GM21825 (cell line): ENCODE measurements at regions not wholly inside any gene's neighbourhood (a gene's known extent, or its start where the extent isn't known, plus 50 kb on each side); places are given as distances from the start of the nearest gene placed in this dataset.
"Not testable (repeated sequence)": the region's sequence is repeated elsewhere in the genome, so short reads cannot be mapped to it uniquely, and the experiment has no call there.

Experiments
- ATAC-seq: cut with Tn5 transposase; IDR thresholded peaks from one replicate; pipeline ENCODE4 v1.9.1; 2021; ENCODE audit warnings: mild to moderate bottlenecking, moderate library complexity; ENCODE audit not compliant: unreplicated experiment

DNA sequence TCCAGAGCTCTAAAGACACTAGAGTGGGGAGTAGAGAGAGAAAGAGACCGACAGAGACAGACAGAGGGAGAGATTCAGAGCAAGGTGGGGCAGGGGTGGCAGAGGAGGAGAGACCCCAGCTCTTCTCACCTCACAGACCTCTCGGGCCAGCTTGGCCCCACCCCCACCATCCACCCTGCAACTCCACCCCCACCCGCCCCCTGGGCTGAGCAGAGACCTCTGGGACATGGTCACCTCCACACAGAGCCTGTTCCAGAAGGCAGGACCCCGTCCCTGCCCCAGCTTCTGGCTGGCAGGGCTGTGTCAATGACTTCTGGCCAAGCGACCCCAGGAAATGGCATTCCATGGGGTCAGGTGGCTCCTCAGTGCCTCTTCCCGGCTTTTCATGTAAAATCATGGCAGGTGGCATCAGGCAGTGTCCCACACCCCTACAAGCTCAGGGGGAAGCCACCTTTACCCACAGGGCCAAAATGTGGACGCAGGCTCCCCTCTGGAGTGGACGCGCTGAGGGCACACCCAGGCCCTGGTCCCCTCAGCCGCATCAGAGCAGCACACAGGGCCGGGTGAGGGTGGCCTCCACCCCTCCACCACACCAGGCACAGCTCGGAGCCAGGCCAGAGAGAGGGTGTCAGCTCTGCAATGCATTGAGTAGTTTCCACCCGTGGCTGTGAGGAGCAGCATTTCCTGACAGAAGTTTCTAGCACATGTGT lies 131.2 kb upstream of the LPCAT1 start:
- ATAC-seq, result no peak

DNA sequence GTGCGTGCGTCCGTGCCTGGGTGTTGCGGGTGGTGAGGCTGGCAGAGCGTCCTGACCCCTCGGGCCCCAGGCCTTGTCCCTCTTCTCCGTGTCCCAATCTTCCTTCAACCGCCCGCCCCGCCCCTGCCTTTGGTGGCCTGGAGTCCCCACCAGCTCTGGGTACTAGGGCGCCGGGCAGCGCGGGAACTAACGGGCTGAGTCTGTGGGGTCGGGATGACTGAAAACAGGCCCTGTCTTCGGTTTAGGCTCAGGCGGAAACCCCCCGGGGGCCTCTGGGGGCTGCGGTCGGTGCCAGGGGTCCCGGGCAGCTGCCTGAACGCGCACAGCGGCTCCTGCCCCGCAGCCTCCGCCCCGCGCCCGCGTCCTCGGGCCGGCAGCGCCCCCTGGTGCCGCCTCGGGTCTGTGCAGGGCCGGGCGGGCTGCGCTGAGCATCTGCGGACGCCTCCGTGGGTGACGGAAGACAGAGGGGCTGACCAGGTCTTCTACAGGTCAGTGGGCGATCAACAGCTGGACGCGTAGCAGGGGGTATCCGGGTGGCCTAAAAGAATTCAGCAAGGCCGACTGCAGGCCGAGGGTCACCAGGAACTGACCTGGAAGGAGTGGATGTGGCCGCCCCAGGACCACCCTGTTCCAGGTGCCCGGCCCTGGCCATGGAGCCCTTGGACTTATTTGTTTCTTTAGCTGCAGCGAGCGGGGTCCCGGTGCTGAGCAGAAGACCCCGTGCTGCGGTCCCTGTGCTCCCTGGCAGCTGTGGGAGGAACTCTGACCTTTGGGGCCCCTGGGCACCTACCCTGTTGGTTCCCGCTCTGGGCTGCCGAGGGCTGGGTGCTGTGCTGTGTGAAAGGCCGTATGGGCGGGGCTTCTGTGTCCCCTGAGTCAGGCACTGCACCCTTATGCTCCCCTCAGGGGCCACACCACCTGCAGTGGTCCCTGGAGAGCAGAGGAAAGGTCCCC lies 130.2 kb upstream of the LPCAT1 start:
- ATAC-seq, result peak; percentile 80

DNA sequence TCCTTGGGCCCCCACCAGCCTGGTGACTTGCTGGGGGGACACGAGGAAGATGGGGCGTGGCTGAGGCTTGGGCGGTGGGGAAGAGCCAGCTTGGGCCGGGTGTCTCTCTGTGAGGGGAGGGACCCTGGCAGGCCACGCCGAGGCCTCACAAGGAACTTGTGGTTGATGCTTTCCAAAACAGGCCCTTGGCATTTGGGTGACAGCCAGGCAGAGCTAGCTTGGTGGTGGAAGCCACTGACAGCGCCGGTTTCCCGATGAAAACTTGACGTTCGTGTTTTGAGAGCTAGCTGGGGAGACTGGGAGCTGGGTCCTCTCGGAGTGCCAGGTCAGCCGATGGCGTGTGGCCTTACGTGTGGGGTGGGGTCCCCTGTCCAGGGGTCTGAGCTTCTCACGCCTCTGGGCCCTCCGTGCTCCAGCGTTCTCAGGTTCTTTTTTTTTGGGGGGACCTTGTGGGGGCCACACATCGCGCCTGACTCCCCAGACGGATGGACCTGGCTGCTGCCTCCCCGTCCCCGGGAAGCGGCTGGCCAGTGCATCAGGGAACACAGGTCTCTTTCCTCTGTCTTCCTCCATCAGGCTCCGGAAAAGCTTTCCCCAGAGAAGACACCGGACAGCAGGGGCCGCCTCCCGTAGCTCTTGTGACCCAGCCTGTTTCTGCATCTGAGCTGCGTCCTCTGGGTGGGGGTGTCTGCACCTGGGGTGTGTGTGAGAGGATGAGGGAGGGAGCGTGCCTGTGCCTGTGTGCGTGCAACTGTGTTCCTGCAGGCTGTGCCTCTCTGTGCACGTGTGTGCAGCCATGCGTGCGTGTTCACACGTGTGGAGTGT lies 129.3 kb upstream of the LPCAT1 start:
- peak; percentile 30 for ATAC-seq

DNA sequence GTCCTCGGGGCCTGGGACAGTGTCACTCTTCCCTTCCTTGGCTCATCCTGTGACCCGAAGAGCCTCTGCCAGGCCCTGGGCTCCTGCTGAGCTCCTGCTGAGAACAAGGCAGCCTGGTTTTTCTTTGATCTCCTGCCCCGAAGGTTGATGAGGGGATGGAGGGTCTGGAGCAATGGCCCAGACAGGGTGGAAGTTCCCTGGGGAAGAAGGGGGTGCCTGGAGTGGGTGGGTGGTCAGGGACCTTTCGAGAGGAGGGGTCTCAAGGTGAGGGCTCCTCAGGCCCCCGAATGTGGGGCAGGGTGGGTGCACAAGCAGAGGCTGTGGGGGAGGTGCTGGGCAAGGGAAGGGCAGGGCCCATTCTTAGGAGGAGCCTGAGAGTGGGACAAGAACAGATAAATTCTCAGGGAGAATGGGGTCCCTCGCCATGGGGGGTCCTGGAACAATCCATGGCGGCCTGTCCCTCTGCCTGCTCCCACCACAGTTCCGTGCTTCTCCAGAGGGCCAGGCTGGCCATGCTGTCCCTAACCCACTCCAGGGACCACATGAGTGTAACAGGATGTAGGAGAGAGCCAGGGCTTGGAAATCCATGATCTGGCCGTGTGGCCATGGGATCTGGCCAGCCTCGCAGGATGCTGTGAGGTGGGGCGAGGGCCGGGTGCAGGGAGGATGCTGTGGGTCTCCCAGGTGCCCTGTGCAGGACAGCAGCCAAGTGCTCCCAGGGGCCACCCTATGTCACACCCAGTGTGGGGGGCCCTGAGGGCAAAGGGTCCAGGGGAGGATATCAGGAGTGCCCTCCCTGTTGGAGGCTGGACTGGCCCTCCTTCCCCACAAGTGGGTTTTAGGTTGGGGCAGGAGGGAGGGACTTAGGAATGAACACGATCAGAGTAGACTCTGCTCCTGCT lies 128.5 kb upstream of the LPCAT1 start:
- no peak for ATAC-seq

DNA sequence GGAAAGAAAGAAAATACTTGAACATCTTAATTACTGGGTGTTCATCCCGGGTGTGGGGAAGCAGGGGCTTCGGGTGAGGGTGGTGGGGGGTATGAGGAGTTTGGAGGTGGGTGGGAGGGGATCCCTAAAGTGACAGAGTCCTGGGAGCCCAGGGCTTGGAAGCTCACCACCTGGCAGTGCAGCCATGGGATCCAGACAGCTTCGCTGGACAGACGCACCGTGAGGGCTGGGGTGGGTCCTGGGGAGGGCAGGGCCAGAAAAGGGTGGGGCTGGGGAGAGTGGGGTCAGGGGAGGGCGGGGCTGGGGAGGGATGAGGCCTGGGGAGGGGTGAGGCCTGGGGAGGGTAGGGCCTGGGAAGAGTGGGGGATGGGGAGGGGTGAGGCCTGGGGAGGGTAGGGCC lies 127.5 kb upstream of the LPCAT1 start:
- no peak for ATAC-seq

DNA sequence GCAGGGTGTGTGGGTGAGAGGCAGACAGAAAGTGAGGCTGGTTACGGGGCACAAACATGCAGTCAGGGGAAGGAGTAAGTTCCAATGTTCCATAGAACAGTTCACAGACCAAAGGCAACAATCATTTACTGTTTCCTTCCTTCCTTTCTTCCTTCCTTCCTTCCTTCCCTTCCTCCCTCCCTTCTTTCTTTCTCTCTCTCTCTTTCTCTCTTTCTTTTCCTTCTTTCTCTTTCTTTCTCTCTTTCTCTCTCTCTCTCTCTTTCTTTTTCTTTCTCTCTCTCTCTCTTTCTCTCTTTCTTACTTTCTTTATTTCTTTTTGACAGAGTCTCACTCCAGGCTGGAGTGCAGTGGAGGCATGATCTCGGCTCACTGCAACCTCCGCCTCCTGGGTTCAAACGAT lies 125.8 kb upstream of the LPCAT1 start:
- no peak for ATAC-seq

DNA sequence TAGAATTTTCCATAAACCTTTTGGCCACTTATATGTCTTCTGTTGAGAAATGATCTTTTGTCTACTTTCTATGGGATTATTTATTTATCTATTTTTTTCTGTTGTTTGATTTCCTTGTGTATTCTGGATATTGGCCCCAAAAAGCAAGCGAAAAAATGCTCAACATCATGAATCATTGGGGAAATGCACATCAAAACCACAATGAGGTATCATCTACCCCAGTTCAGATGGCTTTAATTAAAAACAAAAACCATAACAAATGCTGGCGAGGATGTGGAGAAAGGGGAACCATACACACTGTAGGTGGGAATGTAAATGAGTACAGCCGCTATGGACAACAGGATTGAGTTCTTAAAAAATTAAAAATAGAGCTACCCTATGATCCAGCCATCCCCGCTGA lies 125.0 kb upstream of the LPCAT1 start:
- ATAC-seq, result no peak

DNA sequence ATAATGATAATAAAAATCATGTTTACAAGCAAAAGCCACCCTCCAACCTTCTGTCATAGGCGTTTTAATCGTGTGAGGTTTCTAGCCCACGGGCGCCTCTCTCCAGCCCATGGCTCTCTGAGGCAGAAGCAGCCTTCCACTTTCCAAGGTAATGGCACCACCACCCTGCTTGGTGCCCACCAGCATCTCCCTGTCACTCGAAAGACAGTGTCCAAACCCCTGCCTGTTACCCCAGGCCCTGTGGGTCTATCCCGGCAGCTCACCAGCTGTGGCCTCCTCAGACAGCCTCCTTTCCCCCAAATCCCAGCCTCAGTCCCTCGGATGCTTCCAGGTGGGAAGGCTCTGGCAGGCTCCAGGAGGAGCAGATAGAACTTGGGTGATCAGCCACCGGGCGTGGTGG lies 123.8 kb upstream of the LPCAT1 start:
- ATAC-seq, result no peak

DNA sequence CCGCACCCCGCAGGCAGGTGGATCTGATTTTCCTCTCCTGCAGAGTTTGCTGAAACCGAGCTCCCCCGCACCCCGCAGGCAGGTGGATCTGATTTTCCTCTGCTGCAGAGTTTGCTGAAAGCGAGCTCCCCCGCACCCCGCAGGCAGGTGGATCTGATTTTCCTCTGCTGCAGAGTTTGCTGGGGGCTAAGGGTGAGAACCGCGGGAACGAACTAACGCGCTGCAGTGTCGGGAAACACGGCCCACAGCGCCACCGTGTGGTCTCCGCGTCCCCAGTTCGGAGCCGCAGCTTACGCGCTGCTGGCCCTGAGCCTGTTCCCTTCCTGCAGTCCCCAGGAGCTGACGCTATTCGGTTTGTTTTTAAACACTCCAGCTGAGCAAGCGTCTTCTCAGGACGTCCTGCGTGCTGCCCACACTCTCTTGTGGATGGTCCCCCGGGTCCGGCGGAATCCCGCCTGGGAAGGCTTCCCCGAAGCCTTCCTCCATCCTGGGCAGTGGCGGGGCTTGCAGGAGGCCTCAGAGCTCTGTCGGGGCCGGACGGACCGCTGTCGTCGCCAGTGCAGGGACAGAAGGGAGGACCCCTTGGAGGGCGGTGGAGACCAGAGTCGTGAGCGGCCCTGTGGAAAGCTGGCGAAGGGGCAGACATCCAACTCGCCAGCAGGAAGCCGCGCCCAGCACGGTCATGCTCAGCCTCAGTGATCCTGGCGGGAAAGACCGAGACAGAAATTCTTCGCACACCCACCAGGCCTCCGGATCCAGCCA lies 121.2 kb upstream of the LPCAT1 start:
- ATAC-seq, result peak; percentile 57

DNA sequence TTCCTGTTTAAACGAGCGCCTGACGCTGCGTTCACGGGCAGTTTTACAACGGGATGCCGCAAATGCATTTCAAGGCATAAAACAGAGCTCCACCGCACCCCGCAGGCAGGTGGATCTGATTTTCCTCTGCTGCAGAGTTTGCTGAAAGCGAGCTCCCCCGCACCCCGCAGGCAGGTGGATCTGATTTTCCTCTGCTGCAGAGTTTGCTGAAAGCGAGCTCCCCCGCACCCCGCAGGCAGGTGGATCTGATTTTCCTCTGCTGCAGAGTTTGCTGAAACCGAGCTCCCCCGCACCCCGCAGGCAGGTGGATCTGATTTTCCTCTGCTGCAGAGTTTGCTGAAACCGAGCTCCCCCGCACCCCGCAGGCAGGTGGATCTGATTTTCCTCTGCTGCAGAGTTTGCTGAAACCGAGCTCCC lies 120.6 kb upstream of the LPCAT1 start:
- ATAC-seq, result not testable (repeated sequence)

DNA sequence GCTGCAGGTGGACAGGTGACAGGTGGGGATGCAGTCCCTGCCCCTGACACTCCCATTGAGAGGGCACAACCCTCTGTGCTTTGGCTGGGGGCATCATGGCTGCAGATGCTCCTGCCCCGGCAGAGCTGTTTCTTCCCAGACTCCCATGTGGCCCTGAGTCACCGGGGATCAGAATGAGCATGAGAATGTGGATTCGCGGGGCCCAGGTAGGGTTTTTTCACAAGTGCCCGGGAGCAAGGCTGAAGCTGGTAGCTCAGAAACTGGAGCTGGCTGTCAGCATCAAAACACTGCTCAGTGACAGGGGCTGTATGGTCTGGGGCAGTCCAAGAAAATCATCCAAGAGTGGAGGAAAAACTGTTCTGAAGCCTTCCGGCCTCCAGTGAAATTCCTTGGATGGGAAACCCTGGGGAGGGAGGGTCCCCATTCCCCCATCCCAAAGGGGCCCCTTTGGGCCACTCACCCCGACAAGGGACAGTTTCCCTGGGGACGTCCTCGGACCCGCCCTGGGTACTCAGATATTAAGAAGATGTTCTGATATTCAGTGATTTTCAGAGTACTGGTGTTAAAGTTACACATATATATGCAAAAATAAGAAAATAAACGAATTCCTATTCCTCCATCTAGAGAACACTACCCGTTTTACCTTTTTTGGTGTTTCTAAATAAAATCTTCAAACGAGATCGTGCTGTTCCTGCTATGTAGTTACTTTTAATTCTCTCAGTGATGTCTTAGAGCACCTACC lies 120.1 kb upstream of the LPCAT1 start:
- no peak for ATAC-seq

DNA sequence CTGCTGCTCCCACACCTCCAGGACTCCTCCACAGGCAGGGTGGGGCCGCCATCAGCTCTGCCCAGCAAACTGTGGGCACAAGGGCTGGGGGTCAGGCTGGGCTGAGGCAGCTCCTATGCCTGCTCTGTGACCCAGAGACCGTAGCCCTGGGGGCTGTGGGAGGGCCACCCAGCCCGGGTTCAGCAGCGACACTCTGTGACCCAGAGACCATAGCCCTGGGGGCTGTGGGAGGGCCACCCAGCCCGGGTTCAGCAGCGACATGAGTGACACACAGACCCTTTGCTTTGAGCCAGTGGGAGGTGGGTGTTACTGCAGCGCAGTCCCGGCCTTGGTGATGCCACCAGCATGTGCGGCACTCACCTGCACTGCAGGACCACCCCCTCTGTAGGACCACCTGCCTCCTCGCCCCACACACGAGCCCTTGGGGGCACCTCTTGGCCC lies 118.9 kb upstream of the LPCAT1 start:
- ATAC-seq, result no peak

DNA sequence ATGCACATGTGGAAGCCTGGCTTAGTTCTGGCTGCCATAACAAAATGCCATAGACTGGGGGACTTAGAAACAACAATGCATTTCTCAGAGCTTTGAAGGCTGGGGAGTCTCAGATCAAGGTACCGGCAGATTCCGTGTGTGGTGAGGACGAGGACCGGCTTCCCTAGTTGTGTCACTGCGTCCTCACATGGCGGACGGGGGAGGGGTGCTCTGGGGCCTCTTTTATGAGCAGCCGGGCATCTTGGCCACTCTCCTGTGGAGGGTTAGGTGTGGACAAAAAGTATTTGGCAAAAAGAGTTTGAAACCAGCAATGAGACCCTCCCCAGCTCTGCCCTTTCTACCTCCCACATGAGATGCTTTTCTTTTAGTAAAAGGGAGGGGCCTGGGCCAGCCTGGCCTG lies 118.5 kb upstream of the LPCAT1 start:
- no peak for ATAC-seq

DNA sequence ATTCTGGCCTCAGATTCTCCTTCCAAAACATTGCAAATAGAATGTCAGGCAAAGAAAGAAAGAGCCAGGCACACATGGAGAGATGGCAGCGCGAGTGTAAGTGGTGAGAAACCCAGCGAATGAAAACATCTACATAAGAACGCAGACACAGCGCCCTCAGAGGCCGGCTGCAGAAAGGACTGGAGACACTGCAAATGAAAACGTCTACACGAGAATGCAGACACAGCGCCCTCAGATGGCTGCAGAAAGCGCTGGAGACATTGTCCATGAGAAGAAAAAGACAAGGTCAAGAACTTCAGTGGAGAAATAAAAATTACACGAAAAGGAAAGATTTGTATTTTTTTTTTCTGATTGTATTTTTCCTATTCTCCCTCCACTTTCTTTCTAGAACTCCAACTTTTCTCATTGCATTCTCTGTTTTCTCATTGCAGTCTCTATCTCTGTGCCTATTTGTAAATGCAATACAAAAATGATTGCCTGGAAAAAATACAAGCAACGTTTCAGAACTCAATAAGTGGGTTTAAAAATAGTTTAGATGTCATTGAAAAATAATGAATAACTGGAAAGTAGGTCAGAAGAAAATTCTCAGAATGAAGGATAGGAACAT lies 117.9 kb upstream of the LPCAT1 start:
- ATAC-seq, result peak; percentile 67

DNA sequence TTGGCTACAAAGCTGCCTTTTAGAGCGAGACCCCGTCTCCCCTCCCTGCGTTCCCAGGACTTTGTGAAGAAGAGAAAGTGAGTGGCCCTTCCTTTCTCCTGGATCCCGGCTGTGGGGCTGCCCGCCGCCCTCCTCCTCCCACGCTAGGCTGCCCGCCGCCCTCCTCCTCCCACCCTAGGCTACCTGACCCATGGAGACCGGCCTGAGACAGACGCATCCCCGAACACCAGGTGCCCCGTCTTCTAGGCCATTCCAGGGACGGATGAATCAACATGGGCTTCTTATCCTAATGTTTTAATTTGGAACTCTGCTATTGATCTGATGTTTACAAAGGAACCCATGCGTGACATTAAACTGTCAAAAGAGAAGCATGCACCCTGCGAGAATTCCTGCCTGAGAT lies 117.3 kb upstream of the LPCAT1 start:
- no peak for ATAC-seq

DNA sequence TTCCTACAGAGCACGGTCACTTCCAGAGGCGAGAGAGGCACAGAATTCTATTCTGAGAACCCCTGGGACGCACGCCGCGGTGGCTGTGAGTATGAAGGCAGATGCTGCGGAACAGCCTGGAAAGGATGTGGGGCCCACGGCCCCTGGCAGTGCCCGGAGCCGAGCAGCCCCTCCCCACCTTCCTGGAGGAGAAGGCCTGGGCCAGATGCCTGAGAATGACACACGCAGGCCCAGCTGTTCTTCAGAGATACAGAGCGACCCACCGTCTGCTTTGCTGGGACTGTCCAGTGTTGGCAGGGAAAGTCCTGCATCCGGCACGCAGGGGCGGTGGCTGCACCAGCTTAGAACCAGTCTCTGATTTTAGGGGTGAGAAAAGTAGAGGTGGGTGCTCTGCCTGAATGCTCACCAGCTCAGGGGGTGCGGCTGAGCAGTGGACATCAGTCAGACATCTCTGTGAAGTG lies 116.7 kb upstream of the LPCAT1 start:
- no peak for ATAC-seq

DNA sequence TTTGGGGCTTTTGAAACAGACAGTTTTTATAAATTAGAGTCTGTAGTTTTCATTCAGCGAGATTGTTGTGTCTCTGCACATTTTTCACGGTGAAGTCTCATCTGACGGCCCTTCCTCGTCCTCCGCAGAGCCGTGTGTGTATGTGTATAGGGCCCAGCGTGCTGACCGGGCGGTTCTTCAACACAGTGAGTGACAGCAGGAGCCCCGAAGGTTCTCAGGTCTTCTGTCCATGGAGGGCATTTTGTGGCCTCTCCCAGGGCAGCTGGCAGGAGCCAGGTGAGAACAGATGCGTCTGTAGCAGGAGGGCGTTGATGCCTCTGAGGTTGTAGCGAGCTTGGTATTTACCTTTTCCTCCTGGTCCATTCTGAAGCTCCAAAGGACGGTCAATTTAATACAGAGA lies 116.0 kb upstream of the LPCAT1 start:
- ATAC-seq, result no peak

DNA sequence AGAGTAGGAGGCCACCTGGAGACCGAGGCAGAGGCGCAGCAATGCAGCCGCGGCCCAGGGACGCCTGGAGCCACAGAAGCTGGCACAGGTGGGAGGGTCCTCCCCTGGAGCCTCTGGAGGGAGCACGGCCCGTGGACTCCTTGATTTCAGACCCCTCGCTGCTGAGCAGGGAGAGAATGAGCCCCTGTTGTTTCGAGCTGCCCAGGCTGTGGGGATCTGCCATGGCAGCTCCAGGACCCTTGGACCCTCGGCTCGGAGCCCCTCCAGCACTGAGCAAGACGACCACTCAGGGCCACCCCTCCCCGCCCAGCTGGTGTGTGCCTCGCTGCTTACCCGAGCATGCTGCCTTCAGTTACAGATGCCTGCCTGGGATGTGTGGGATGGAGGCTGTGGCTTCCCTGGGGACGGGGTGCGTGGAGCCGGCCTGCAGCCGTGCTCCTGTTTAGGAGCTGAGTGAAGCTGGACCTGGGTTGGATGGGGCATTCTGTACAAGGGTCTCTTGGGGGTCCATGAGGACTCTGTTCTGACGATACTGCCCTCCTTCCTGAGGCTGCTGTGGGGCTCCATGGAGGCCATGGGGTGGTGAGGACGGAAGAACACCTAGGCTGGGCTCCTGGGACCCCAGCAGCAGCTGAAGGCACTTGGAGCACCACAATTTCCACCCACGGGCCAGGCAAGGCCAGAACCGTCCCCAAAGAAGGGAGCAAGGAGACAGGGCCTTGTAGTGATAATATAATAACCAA lies 115.1 kb upstream of the LPCAT1 start:
- ATAC-seq, result no peak
